ENCODE measurements at regions not wholly inside any gene's neighbourhood (a gene's known extent, or its start where the extent isn't known, plus 50 kb on each side); places are given as distances from the start of the nearest gene placed in this dataset.

- Histone ChIP-seq H3K4me2 (no peak overlapping the region), H3K36me3 (replicated peaks in 1 of 2; ENCODE audit: control insufficient read depth in 1 of 2, insufficient read depth in 2 of 2, low read length in 1 of 2) (no peaks in the 10 kb centered on the region), H3K79me2 (ENCODE audit: insufficient read depth) (no peaks in the 10 kb centered on the region), H3K27me3 (ENCODE audit: insufficient read depth) (no peaks in the 10 kb centered on the region), H3F3A (replicated peaks; ENCODE audit: insufficient read depth) (no peaks in the 10 kb centered on the region), H3K9ac (no peak overlapping the region), H2AFZ (ENCODE audit: low read depth) (no peak overlapping the region), H3K27ac (ENCODE audit: low read depth in 2 of 2, low read length in 1 of 2) (peak overlapping the region in 1 of 2 experiments; percentile 53; a peak in 2 of 4 replicates), H4K20me1 (ENCODE audit: insufficient read depth) (no peaks in the 10 kb centered on the region), H3K9me2 (no peaks in the 10 kb centered on the region), H3K9me3 (no peaks in the 10 kb centered on the region), H3K4me1 (ENCODE audit: control insufficient read depth in 1 of 2, insufficient read depth in 2 of 2, low read depth in 1 of 2, low read length in 1 of 2) (peaks cover 0 to 17% of the 10 kb centered on the region in 2 experiments; a peak in 2 of 4 replicates), H3K4me3 (ENCODE audit: low read depth in 2 of 2, low read length in 1 of 2) (no peak overlapping the region)
- ChIA-PET CTCF (interaction anchor here (0.8 to 2.6 kb wide), 3 partner anchors 17 to 100 kb away, joined by 3 to 16 read pairs (median 4); no protein-coding TSS in a partner anchor), POLR2A (interaction anchor here (0.6 kb wide), 1 partner anchor 797 kb away, joined by 3 read pairs; no protein-coding TSS in a partner anchor)
- peak; percentile 73 for DNase-seq
- WGBS (ENCODE audit: low lambda C conversion rate): 43% methylated on average over 2 of the region's 2 CpGs
- no peak for TF ChIP-seq REST (IDR thresholded peaks at IDR 0.05; ENCODE audit: low read depth, low read length)
- TF ChIP-seq FOXJ3 (CRISPR knock-in tag; IDR thresholded peaks at IDR 0.05): peak; percentile 70; the same call in 1 of the 2 replicates
- peak; percentile 86 for TF ChIP-seq CHD2 (IDR thresholded peaks at IDR 0.05; ENCODE audit: low read length, partially characterized antibody)
- TF ChIP-seq TCF12 (IDR thresholded peaks at IDR 0.05): peak; percentile 83
- TF ChIP-seq MXI1 (IDR thresholded peaks at IDR 0.05; ENCODE audit: low read depth, low read length): peak; percentile 46; the same call in 1 of the 2 replicates
- TF ChIP-seq PBX3 (IDR thresholded peaks at IDR 0.05): peak; percentile 56
- peak; percentile 96 for TF ChIP-seq RCOR1 (IDR thresholded peaks at IDR 0.05; ENCODE audit: low read length)
- TF ChIP-seq NFIC (IDR thresholded peaks at IDR 0.05; ENCODE audit: borderline replicate concordance): peak; percentile 40; the same call in 1 of the 2 replicates
- peak; percentile 77 for TF ChIP-seq GATA2 (CRISPR knock-in tag; IDR thresholded peaks at IDR 0.05)
- TF ChIP-seq YY1 (IDR thresholded peaks at IDR 0.05; ENCODE audit: low read depth): no peak
- TF ChIP-seq EP300 (IDR thresholded peaks at IDR 0.05; ENCODE audit: borderline replicate concordance in 1 of 2, low read depth in 1 of 2, low read length in 1 of 2): peak in 1 of 2 experiments; percentile 97; a peak in 2 of 4 replicates
- no peak for TF ChIP-seq FOSL2 (IDR thresholded peaks at IDR 0.05; ENCODE audit: borderline replicate concordance, low read depth)
- peak; percentile 66 for TF ChIP-seq POLR2AphosphoS5 (IDR thresholded peaks at IDR 0.05; ENCODE audit: low read depth, low read length)
These were observed 60.9 kb downstream of the IL12A start for GRCh38 chr3:160049565-160049964.

GRCh38 chr3:160049988-160050387 lies 61.4 kb downstream of the IL12A start:
- no peaks in the 10 kb centered on the region for H3F3A ChIP-seq (replicated peaks; ENCODE audit: insufficient read depth)
- no peaks in the 10 kb centered on the region for H3K9me2 ChIP-seq
- TF ChIP-seq SMC3 (IDR thresholded peaks at IDR 0.05; ENCODE audit: low read depth, low read length) (no peak), EZH2phosphoT487 (IDR thresholded peaks at IDR 0.05; ENCODE audit: borderline replicate concordance, low read depth) (no peak), RFX5 (IDR thresholded peaks at IDR 0.05; ENCODE audit: low read length) (no peak), MXI1 (IDR thresholded peaks at IDR 0.05; ENCODE audit: low read depth, low read length) (no peak), RXRA (IDR thresholded peaks at IDR 0.05; ENCODE audit: borderline replicate concordance, low read depth) (no peak), TCF12 (IDR thresholded peaks at IDR 0.05) (no peak), FOXM1 (IDR thresholded peaks at IDR 0.05; ENCODE audit: low read depth) (no peak), MEF2A (IDR thresholded peaks at IDR 0.05; ENCODE audit: borderline replicate concordance, low read depth) (no peak), NFIC (IDR thresholded peaks at IDR 0.05; ENCODE audit: borderline replicate concordance) (no peak)
- no peak overlapping the region for H2AFZ ChIP-seq (ENCODE audit: low read depth)
- 88% methylated on average over 5 of the region's 5 CpGs for WGBS (ENCODE audit: low lambda C conversion rate)
- ChIA-PET CTCF (no interaction called here), POLR2A (no interaction called here)
- H4K20me1 ChIP-seq (ENCODE audit: insufficient read depth): no peaks in the 10 kb centered on the region
- no peaks in the 10 kb centered on the region for H3K27me3 ChIP-seq (ENCODE audit: insufficient read depth)
- DNase-seq: no peak
- H3K9ac ChIP-seq: no peak overlapping the region
- H3K27ac ChIP-seq (ENCODE audit: low read depth in 2 of 2, low read length in 1 of 2): peak overlapping the region in 1 of 2 experiments; percentile 56; a peak in 2 of 4 replicates
- H3K36me3 ChIP-seq (replicated peaks in 1 of 2; ENCODE audit: control insufficient read depth in 1 of 2, insufficient read depth in 2 of 2, low read length in 1 of 2): no peaks in the 10 kb centered on the region
- peaks cover 0 to 17% of the 10 kb centered on the region in 2 experiments; a peak in 2 of 4 replicates for H3K4me1 ChIP-seq (ENCODE audit: control insufficient read depth in 1 of 2, insufficient read depth in 2 of 2, low read depth in 1 of 2, low read length in 1 of 2)
- H3K9me3 ChIP-seq: no peaks in the 10 kb centered on the region
- H3K4me2 ChIP-seq: no peak overlapping the region
- H3K79me2 ChIP-seq (ENCODE audit: insufficient read depth): no peaks in the 10 kb centered on the region
- no peak overlapping the region for H3K4me3 ChIP-seq (ENCODE audit: low read depth in 2 of 2, low read length in 1 of 2)

All from SK-N-SH (cell line).